Stimulated activated CD8-positive, alpha-beta memory T cell treated with anti-CD3 and anti-CD28 coated beads, Interleukin-4, amount 100 ng/mL, for 48 hours (primary cell): ENCODE measurements at regions not wholly inside any gene's neighbourhood (a gene's known extent, or its start where the extent isn't known, plus 50 kb on each side); places are given as distances from the start of the nearest gene placed in this dataset.
A peak's percentile ranks its signal among the peaks of the same experiment; 100 is the strongest.

Source experiments
- DNase-seq: peaks from one replicate; pipeline ENCODE4 v3.0.0-alpha.2; 2020

DNA sequence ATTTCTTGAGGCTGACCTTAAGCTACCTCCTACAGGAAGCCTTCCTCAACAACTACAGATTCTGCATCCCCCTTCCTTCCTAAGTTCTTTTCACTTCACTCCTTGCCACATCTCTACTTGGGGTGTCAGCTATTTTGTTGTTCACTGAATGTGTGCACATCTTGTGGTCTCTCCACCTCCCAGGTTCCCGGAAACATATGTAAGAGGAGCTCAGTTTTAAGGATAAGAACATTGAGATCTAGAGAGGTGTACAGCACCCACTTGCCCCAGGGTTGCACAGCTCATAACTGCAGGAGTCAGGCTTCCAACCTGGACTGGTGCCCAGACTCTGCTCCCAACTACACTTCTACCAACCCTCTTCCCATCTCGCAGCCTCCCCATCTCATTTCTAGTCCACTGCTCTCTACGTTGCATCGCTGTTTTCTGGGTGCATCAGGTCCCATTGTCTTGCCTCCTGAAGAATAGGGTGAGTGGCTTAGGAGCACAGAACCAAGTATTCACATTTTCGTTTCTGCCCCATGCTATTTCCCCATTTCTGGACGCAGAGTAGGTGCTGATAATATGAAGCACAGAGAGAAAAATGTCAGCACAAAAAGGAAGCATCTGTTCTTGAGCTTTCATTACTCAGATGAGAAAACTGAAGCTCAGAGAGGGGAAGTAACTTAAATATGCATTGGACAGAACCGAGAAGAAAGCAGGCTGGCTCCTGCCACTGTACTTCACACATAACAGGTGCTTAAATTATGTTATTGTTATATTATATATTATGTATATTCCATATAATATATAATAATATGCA is 292.0 kb upstream of the CCL2 start:
- DNase-seq = no peak

DNA sequence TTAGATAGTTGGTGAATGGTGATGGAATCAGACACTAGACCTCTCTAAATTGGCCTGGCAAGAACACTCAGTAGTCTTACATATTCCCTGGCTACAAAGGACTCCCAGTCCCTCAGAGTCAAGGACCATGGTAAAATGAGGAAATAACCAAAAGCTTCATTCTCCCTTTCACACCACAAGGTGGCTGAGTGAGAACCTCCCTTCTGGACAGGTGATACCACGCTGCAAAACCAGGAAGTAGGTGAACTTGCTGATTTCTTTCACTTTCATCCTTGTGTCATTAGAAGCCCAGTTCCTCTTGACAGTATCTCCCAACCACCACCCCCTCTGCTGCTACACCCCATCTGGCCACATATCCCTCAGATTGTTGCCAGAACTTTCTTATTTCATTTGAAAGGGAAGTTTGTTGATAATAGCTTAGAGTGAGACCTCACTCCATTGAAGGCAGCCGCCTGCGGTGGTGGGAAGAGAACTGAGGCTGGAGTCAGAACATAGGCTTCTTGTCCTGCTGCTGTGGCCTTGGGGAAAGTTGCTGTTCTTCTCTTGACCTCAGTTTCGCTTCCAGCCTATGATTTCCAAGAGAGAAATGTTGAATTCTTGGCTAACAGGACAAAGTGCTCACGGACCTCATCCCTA is 290.6 kb upstream of the CCL2 start:
- no peak for DNase-seq

DNA sequence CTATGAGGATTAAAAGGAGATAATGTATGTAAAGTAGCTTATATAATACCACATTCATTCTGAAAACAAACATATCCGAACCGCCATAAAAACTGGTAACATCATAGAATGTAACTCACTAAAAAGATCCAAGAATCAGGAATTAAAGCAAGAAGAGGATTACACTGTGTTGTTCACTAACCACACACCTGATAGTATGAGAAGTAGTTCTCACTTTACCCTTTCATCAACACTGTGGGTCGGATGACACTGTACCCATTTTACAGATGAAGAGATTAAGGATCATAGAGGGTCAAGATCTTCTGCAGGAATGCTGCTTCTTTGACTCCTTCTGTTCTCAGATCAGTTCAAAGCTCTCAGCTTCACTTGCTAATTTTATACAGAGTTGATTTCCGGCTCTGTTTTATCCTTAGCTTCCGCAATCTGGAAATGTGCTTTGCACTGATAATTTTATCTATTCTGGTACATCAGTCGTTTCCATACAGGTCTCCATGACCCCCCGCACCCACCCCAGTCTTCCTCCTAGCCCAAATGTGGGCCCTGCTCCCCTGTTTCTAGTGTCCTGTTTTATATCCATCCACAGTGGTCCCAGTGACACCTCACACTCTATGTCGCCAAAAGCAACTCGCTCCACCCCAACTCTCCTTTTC is 288.6 kb upstream of the CCL2 start:
- DNase-seq = no peak

DNA sequence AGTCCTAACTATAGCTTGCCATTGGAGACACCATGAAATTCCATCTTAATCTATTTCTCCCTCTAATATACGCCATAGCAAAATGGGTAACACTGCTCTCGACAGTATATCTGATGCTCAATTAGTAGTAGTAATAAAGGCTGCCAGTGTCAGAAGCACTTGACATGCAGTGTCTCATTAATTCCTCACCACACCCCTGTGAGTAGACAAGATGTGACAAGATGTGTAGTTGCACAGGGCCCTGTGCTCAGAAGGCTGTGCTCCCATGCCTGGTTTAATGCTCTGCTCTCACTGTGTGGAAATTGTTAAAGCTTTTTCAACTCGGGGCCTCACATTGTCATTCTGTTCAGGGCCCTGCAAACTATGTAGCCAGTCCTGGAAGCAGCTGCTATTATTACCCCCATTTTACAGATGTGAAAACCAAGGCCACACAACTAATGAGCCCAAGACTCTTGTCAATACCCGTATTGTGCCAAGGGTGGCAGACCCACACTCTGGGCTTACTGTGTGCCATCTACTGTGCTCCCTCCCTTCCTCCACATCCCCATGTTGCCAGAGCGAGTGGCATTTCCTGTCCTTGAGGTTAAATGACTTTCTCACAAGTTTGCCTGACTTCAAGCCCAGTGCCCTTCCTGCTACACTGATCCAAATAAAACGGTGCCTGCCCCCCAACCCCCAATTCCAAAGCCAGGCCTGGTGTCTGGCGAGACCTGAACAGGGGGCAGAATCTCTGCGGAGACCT is 287.3 kb upstream of the CCL2 start:
- no peak for DNase-seq

DNA sequence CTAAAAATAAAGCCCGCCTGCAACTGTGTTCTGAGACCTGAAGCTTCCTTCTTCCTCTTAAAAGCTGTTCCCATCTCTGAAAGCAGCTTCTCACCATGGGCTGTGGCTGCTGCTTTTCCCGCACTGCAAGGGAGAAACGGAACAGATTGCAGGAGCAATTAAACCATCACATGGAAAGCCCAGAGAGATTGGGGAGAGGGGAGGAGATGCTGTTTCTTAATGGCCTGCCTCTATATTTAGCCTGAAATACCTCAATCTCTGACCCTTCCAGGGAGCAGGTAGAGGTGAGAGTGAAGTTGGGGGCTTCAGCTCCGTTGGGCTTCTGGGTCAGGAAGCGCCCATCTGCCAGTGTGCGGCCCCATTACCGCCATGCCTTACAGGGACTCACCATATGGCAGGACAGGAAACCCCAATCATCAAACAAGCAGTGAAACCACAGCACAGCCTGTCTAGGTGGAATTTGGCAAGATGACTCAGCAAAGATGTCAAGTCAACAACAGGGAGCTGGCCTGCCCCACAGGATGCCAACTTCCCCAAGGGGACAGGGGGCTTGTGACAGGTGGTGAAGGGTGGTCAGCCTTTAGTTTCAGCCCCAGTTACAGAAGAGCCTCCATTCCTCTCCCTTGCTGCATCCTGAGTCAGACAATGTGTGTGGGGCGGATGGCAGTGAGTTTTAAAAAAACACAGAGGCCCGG is 286.6 kb upstream of the CCL2 start:
- DNase-seq = peak; percentile 30

DNA sequence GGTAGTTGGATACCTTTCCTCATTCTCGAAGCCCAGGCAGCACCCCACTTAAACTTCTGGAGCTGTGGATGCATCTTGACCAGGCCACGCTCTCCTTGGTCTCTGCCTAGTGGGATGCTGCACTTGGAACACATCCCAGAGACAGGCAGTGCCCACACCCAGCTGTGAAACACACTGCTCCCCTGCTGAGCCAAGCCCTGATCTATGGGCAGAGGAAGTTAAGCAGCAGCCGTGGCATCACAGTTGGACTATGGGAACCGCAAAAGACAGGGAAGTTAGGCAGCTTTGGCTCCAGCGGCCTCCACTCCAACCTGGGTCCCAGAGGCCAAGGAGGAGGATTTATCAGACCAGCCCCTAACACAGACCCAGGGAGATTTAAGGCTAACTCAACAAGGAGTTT is 284.8 kb upstream of the CCL2 start:
- no peak for DNase-seq

DNA sequence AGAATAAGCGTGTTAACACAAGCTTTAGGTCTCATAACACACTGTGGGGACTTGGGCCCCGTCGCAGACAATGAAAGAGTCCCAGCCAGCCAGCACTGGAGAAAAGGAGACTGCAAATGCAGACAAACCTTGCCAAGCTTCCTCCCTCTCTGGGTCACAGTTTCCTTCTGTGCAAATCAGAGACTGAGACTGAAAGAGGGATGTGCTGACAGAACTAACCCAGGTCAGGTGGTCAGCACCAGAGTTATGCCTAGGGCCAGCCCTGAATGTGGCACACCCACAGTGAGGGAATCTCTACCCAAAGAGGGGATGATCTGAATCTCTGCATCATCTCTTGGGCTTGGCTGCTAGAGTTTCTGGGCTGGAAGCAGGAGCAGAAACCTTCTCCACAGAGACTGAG is 282.3 kb upstream of the CCL2 start:
- DNase-seq = no peak

DNA sequence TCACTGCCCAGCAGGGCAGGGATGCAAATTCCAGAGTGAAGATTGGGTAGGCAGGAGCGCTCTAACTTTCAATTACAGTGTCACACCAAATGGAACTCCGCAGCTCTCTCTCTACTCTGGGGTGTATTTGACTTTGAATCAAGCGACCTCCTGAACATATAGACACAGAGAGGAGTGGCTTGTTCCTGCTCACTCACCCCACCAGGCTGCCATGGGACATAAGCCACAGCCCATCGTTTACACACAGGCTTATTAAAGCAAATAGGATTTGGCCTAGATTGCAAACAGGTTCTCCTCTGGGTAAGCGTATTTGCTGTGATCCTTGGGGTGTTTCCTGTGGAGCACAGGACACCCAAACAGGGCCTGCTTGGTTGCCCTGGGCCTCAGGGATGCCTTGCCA is 281.6 kb upstream of the CCL2 start:
- DNase-seq = no peak

DNA sequence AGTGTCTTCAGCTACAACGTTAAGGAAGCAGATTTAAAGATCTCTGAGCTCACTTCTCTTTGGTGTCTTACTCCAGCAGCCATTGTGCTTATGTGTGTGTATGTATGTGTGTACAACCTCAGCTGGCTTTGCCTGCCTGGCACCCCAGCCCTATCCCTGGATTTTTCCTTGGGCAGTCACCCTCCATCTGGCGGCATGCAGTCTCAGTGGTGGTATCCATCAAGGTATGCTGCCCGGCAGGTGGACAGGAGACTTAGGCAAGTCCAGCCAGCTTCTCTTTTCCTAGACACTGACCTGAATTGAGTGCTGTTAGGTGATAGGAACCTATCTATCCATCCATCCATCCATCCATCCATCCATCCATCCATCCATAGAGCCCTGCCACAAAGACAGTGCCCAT is 280.8 kb upstream of the CCL2 start:
- no peak for DNase-seq

DNA sequence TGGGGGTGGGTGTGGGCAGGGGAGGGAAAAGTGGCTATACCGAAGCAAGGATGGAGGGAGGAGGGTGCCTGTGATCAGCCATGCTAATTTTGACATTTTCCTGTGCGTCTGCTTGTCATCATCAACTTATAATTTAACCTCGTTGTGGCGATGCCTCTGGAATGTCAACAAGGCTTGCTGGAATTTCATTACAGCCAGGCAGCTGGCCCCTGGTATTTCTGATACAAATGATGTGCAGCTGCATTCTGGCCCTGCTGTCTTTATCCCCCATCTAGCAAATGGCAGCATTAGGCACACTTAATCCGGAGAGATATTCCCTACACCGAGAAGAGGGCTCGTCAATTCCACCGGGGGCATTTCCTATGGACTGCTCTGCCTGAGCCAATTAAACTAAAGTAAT is 278.3 kb upstream of the CCL2 start:
- DNase-seq = no peak

DNA sequence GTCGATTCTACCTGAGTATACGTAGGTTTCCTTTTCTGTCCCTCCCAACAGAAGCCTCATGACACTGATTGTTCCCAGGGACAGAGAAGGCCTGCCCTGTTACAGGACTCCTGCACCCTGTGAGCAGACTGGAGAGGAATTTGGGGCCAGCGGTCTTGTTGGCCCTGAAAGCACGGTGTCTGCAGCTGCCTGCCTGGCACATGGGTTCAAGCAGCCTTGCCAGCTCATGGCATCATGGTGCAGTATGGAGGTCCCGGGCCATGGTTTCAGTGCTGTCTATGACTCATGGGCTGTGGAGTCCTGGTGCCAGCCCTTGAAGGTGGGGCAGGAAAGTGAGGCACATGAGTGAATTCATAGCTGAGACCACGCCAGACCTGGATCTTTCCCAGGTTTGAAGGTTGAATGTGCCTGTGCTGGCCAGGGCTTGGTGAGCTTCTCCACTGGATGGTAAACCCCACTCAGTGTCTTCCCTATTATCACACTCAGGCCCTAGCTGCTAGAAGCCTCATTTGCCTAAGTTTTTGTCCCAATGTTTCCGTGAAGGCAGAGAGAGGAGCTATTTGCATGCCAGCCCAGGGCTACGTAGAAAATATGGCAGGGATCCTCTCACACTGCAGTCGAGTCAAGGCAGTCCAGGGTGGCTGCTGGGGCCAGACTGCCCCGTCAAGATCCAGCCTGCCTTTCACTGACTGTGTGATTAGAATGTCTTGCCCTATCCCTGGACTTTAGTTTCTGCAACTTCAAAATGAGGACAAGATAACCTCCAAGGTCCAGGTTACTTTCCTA is 277.2 kb upstream of the CCL2 start:
- DNase-seq = no peak

DNA sequence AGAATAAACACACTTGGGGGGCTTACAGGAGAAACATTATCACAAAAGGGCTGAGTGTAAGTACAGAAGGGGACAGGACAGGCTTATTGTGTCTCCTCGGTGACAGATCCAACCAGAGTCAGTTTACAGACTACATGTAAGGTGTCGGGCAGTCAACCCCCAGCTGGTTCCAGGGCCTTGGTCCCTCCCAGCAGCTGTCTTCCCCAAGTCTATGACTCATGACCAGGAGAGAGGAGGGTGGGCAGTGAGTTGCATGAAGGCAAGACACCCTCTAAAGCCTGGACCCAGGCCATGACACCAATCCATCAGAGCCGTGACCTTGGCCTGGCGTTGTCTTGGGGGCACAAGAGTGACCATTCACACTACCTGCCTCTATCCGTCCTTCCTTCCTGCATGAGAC is 276.2 kb upstream of the CCL2 start:
- DNase-seq = no peak

DNA sequence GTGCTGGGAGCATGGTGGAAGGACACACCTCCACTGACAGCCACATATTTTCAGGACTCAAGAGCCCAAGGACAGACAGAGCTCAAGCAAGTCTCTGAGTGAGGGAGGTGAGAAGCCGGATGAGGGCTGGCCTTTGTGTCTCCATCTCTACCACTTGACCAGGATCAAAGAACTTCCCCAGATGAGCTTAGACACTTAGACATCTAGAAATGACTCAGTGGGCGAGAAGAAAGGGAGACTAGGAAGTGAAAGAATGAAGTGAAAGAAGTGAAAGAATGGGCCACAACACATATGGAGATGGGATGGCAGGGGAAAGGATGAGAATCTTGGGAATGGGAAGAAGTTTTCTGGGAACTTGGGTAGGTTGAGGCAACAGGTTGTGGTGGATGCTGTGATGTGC is 274.9 kb upstream of the CCL2 start:
- DNase-seq = no peak

DNA sequence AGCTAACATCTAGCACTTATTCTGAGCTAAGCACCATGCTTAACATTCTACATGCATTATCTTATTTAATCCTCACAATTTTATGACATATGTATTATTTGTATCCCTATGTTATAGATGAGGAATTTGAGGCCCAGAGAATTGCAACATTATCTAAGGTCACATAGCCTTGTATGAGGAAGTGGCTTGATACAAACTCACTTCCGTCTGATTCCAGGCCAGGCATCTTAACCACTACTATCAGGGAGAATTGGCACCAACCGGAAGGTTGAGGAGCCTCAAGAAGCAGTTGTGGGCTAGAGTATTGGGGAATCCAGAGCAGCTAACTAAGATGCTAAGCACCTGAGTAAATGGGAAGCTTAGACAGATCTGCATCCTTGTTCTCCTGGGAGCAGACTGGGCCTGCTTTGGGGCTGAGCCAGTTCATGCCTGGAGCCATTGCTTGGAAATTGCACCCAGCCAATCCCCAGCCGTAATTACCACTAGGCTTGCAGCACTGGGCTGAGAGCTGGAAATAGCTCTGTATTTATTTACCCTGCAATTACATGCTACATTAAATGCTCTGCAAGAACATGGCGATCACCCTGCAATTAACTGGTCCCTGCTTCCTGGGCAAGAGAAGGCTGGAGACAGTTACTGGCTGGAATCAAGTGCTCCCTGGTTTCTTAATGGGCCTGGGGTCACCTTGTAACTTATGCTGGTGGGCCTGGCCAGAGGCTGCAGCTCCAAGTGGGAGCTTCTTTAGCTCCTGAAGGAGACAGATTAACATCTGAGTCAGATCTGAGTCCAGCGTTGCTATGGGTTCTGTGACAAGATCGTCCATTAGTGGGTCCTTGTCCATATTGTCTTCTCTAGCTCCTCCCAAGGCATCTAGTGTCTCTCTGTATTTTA is 273.1 kb upstream of the CCL2 start:
- DNase-seq = no peak

DNA sequence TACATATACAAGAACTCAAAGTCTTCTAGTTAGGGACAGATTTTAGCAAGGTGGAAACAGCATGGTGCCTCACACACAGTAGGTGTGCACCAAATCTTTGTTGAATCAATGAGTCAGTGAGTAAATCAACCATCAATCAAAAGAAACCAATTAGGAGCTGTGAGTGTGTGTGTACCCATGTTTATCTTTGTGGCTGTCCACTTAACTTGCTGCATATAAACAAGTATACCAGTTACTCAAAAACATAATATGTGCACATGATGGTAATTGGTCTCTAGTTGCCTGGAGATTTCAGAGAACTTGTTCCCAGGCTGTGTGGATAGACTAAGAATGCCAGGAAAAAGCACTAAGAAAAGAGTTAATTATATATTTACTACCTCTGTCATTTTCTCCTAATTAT is 272.2 kb upstream of the CCL2 start:
- no peak for DNase-seq

DNA sequence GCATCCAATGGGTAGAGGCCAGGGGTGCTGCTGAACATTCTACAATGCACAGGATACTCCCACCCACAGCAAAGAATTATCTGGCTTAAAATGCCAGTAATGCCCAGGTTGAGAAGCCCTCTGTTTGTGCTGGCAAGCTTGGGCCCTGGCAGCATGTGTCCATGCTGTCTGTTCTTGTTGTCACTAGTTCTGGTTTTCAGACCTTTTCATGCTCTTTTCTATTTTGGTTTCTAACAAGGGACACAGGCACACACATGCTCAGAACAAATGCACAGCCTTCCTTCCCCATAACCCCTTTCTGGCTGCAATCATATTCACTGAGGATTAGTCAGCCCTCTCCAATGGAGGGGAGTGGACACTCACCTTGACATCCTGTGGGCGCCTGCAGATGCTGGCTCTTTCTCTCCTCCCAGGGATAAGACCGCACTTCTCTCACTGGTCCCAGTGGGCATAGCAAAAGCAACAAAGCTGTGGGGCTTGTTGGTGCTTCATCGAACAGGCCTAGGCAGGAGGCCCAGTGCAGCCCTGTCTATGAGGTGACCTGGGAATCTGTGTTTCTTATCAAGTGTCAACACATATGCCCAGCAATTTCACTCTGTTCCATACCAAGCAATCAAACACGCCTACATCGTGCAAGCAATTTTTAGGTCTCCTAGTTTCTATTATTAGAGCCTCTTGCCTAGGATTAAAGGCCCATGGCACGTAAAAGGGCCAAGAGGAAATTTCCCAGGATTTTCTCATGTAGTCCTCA is 271.1 kb upstream of the CCL2 start:
- DNase-seq = no peak

DNA sequence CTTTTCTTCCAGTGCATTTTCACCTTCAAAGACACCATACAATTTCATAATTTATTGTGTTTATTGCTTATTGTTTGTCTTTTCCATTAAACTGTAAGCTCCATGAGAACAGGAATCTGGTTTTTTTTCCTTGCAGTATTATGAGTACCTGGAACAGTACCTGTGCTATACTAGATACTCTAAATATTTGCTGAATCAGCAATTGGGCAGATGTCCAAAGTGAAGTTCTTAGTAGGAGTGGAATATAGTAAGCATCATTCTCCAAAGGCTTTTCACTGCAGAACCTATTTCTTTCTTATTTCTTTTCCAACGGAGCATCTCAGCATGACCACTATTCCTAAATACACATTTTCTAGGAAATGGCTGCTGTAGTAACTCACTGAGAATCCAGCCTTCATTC is 269.0 kb upstream of the CCL2 start:
- no peak for DNase-seq

DNA sequence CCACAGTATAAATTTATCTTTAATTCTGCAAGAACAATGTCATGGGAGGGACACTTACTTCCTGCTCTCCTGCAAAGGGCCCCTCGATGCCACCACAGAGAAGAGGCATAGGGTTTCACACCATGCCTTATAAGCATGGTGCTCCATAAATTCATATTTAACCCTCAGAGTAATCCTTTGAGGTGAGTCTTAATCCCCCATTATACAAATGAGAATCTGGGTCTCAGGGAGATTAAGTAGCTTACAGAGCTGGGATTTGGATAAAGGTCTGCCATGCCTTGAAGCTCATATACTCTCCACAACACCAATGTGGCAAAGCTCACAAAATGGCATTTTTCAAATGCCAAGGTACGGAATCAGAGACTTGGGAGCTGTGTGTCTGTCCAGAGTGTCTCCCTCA is 268.5 kb upstream of the CCL2 start:
- DNase-seq = no peak

DNA sequence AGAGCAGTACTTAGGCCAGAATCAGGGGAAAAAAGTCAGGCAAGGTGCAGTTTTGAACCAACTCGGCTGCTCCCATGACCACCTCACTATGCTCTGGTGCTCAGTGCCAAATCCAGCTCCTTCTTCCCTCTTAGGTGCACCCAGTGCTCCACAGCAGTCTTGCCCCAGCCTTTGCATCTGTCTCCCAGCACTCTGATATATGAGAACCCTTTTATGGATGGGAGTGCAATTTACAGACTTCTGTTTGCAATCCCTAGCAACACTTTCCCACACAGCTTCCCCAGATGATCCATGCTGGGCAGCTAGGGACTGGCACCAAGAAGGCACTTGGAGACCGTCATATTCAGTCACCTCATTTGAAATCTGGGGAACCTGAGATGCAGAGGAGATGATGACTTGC is 267.9 kb upstream of the CCL2 start:
- DNase-seq = no peak
